ENCODE measurements at regions not wholly inside any gene's neighbourhood (a gene's known extent, or its start where the extent isn't known, plus 50 kb on each side); places are given as distances from the start of the nearest gene placed in this dataset.

- BruUV-seq (replicated peaks): no TSS peak
- no peak overlapping the region for H2BK15ac ChIP-seq (ENCODE audit: low read depth, low read length)
- no peak for DNase-seq
- 0 out of 2 replicates have a peak, but pooled peaks cover 2% of the 10 kb centered on the region for H3K27me3 ChIP-seq (ENCODE audit: control insufficient read depth, insufficient read depth, low read length)
- H3K9me3 ChIP-seq (ENCODE audit: control insufficient read depth, insufficient read depth, low read length): no peaks in the 10 kb centered on the region
- H3K18ac ChIP-seq (ENCODE audit: low read depth, low read length): no peak overlapping the region
- H4K8ac ChIP-seq (ENCODE audit: low read depth in 2 of 2, low read length in 2 of 2): no peak overlapping the region
- no peak for TF ChIP-seq BHLHE40 (IDR thresholded peaks at IDR 0.05; ENCODE audit: low read depth, low read length)
- no peak for TF ChIP-seq MAFK (IDR thresholded peaks at IDR 0.05; ENCODE audit: low read depth, low read length)
- TF ChIP-seq POLR2A (IDR thresholded peaks at IDR 0.05; ENCODE audit: low read depth, low read length): no peak
- TF ChIP-seq ELK1 (IDR thresholded peaks at IDR 0.05; ENCODE audit: borderline replicate concordance, low read depth, low read length): no peak
- TF ChIP-seq RCOR1 (IDR thresholded peaks at IDR 0.05; ENCODE audit: insufficient replicate concordance, low read length): no peak
- no peak for TF ChIP-seq RAD21 (IDR thresholded peaks at IDR 0.05; ENCODE audit: low read length)
- no peak for TF ChIP-seq MAZ (IDR thresholded peaks at IDR 0.05; ENCODE audit: borderline replicate concordance, low read depth, low read length)
- no peak for TF ChIP-seq USF2 (IDR thresholded peaks at IDR 0.05; ENCODE audit: low read depth, low read length)
- no peak overlapping the region for H4K91ac ChIP-seq (ENCODE audit: insufficient read depth, low read depth, low read length)
- no peak overlapping the region for H3K4me3 ChIP-seq (ENCODE audit: insufficient read depth, low read depth, low read length)
- no peaks in the 10 kb centered on the region for H3K36me3 ChIP-seq (ENCODE audit: control insufficient read depth, insufficient read depth, low read length)
- H3K14ac ChIP-seq (replicated peaks; ENCODE audit: low read depth, low read length): no peak overlapping the region
- H2BK120ac ChIP-seq (ENCODE audit: low read depth, low read length): no peak overlapping the region
- H3K23ac ChIP-seq (ENCODE audit: low read depth, low read length): no peak overlapping the region
- H2AK9ac ChIP-seq (replicated peaks; ENCODE audit: low read depth, low read length, poor library complexity): no peak overlapping the region
- H2AFZ ChIP-seq (replicated peaks; ENCODE audit: low read length, poor library complexity): no peak overlapping the region
- H3K4me1 ChIP-seq (ENCODE audit: control insufficient read depth, insufficient read depth, low read length): no peaks in the 10 kb centered on the region
- ChIA-PET CTCF (interaction anchor here (1.9 kb wide), 1 partner anchor 11 kb away, joined by 5 read pairs; no protein-coding TSS in a partner anchor), POLR2A (ENCODE audit: unreplicated experiment) (no interaction called here)
- dilution Hi-C loops (cut with HindIII; ENCODE audit: low sequenced_read_pairs, unreplicated experiment) (no loop called here), intact Hi-C loops (cut with micrococcal nuclease) (no loop called here), in situ Hi-C loops (cut with MboI; ENCODE audit: low sequenced_read_pairs) (no loop called here)
- no peak overlapping the region for H2BK5ac ChIP-seq (ENCODE audit: low read depth, low read length, poor library complexity, severe bottlenecking)
- no peaks in the 10 kb centered on the region for H3K79me1 ChIP-seq (ENCODE audit: low read depth in 1 of 2, low read length in 2 of 2)
- no peak overlapping the region for H3K56ac ChIP-seq (ENCODE audit: extremely low read depth, insufficient read depth, low read length)
- no peak overlapping the region for H3K4ac ChIP-seq (ENCODE audit: low read depth, low read length)
- H2AK5ac ChIP-seq (ENCODE audit: low read depth, low read length): no peak overlapping the region
- no CpG with 5 or more reads among the region's 1 CpG for WGBS, 2 experiments (ENCODE audit: extremely low coverage in 2 of 2, insufficient read length in 1 of 2)
- H2BK20ac ChIP-seq (ENCODE audit: low read depth, low read length): no peak overlapping the region
- H4K5ac ChIP-seq (ENCODE audit: low read depth, low read length): no peak overlapping the region
- H3K9me1 ChIP-seq (ENCODE audit: insufficient read depth, low read length): no peaks in the 10 kb centered on the region
- H3K9ac ChIP-seq (ENCODE audit: low read depth, low read length): no peak overlapping the region
- no peak for ATAC-seq (ENCODE audit: low read depth)
- no peak overlapping the region for H3K27ac ChIP-seq (ENCODE audit: insufficient read depth, low read length)
- H4K20me1 ChIP-seq (ENCODE audit: insufficient read depth, low read length): no peaks in the 10 kb centered on the region
- H3K4me2 ChIP-seq (ENCODE audit: low read depth, low read length): no peak overlapping the region
Measured at GRCh38 chr4:112752061-112752460, 115.1 kb downstream of the LARP7 start.

Measured in IMR-90 (cell line).